Left lung (tissue), 4 donors: ENCODE measurements at regions not wholly inside any gene's neighbourhood (a gene's known extent, or its start where the extent isn't known, plus 50 kb on each side); places are given as distances from the start of the nearest gene placed in this dataset.
A peak's percentile ranks its signal among the peaks of the same experiment; 100 is the strongest.

Experiments used
- ATAC-seq: fragments of 200-7000 bp; cut with Tn5 transposase; one replicate; pipeline ENCODE4 v1.9.1; 2020; ENCODE audit warnings: moderate library complexity
- DNase-seq, 4 donors: peaks; one replicate each; pipeline ENCODE4 v3.0.0-alpha.2; 2013 to 2020
- H3K27ac ChIP-seq, 2 donors: fragments of 200-600 bp; sonication (generic) in 1 of 2; one replicate each; pipeline versions ENCODE4 v1.5.0 to v1.8.0; 2020 to 2021
- H3K27me3 ChIP-seq, 2 donors: fragments of 200-600 bp; sonication (generic) in 1 of 2; one replicate each; pipeline versions ENCODE4 v1.5.0 to v1.8.0; 2020 to 2021
- H3K36me3 ChIP-seq, 2 donors: fragments of 200-600 bp; sonication (generic) in 1 of 2; one replicate each; pipeline versions ENCODE4 v1.5.0 to v1.8.0; 2020 to 2021
- H3K4me1 ChIP-seq, 2 donors: fragments of 200-600 bp; one replicate each; pipeline ENCODE4 v1.8.0; 2021
- H3K4me3 ChIP-seq, 2 donors: fragments of 200-600 bp; sonication (generic) in 1 of 2; one replicate each; pipeline versions ENCODE4 v1.5.0 to v1.8.0; 2020 to 2021; ENCODE audit warnings: mild to moderate bottlenecking in 1 of 2
- H3K9me3 ChIP-seq, 2 donors: fragments of 200-600 bp; sonication (generic) in 1 of 2; one replicate each; pipeline versions ENCODE4 v1.5.0 to v1.8.0; 2020 to 2021
- CTCF ChIP-seq, 2 donors: fragments of 200-600 bp; sonication (generic) in 1 of 2; IDR thresholded peaks; one replicate each; pipeline versions ENCODE4 v1.5.0 to v1.8.0; 2021; ENCODE audit warnings: antibody characterized with exemption in 2 of 2
- intact Hi-C, 2 donors: fragments of 100-400 bp; cut with DNase I; formaldehyde crosslinking; loops; one replicate each; pipeline versions ENCODE4 v1.11.2 to v1.14.2; 2022
- donor health status: DM: no; HTN: yes; CAD: no.
- donor health status: DM: no; HTN: no; CAD: no.

- ATAC-seq (no peak), DNase-seq (no peak)
- H3K27me3 ChIP-seq = no peaks in the 10 kb centered on the region
- peaks cover 0 to 5% of the 10 kb centered on the region in 2 donors for H3K4me1 ChIP-seq
- no peak overlapping the region for H3K4me3 ChIP-seq
- intact Hi-C loops = no loop called here
- no peaks in the 10 kb centered on the region for H3K36me3 ChIP-seq
- no peaks in the 10 kb centered on the region for H3K9me3 ChIP-seq
- no peak for TF ChIP-seq CTCF (IDR thresholded peaks at IDR 0.05)
- H3K27ac ChIP-seq = no peak overlapping the region
Measured at GRCh38 chr6:166684866-166685265, 57.8 kb upstream of the RPS6KA2 start.

- no peak for TF ChIP-seq CTCF (IDR thresholded peaks at IDR 0.05)
- no peaks in the 10 kb centered on the region for H3K27me3 ChIP-seq
Measured at GRCh38 chr6:166684170-166684569, 57.1 kb upstream of the RPS6KA2 start.

GRCh38 chr6:166683477-166683876, 56.4 kb upstream of the RPS6KA2 start:
- Histone ChIP-seq H3K27ac (no peak overlapping the region), H3K4me3 (no peak overlapping the region), H3K9me3 (no peaks in the 10 kb centered on the region), H3K27me3 (no peaks in the 10 kb centered on the region), H3K4me1 (peaks cover 0 to 5% of the 10 kb centered on the region in 2 donors), H3K36me3 (no peaks in the 10 kb centered on the region)
- DNase-seq (no peak), ATAC-seq (no peak)
- no peak for TF ChIP-seq CTCF (IDR thresholded peaks at IDR 0.05)
- intact Hi-C loops = no loop called here

More at GRCh38 chr6:166684170-166684569, 57.1 kb upstream of the RPS6KA2 start:
- no peaks in the 10 kb centered on the region for H3K36me3 ChIP-seq
- intact Hi-C loops = no loop called here
- DNase-seq (no peak), ATAC-seq (no peak)
- no peak overlapping the region for H3K27ac ChIP-seq
- no peak overlapping the region for H3K4me3 ChIP-seq
- peaks cover 0 to 5% of the 10 kb centered on the region in 2 donors for H3K4me1 ChIP-seq
- no peaks in the 10 kb centered on the region for H3K9me3 ChIP-seq

- Histone ChIP-seq H3K27ac (no peak overlapping the region), H3K9me3 (no peaks in the 10 kb centered on the region), H3K36me3 (no peaks in the 10 kb centered on the region), H3K4me1 (peaks cover 0 to 11% of the 10 kb centered on the region in 2 donors), H3K27me3 (no peaks in the 10 kb centered on the region), H3K4me3 (no peak overlapping the region)
- intact Hi-C loops = no loop called here
- ATAC-seq (no peak), DNase-seq (no peak)
- TF ChIP-seq CTCF (IDR thresholded peaks at IDR 0.05) = no peak
Measured at GRCh38 chr6:166679566-166679965, 52.5 kb upstream of the RPS6KA2 start.

GRCh38 chr6:166678426-166678825, 51.4 kb upstream of the RPS6KA2 start:
- Histone ChIP-seq H3K27ac (no peak overlapping the region), H3K4me1 (peaks cover 0 to 19% of the 10 kb centered on the region in 2 donors), H3K9me3 (no peaks in the 10 kb centered on the region), H3K36me3 (no peaks in the 10 kb centered on the region), H3K27me3 (peaks cover 0 to under 1% of the 10 kb centered on the region in 2 donors), H3K4me3 (no peak overlapping the region)
- intact Hi-C loops = no loop called here
- ATAC-seq = peak; percentile 74
- no peak for DNase-seq
- no peak for TF ChIP-seq CTCF (IDR thresholded peaks at IDR 0.05)
